ENCODE measurements at regions not wholly inside any gene's neighbourhood (a gene's known extent, or its start where the extent isn't known, plus 50 kb on each side); places are given as distances from the start of the nearest gene placed in this dataset.

- TF ChIP-seq TAF1 (CRISPR knock-in tag; IDR thresholded peaks at IDR 0.05) (no peak), ZBTB42 (CRISPR knock-in tag; IDR thresholded peaks at IDR 0.05) (no peak), ZNF530 (CRISPR knock-in tag; IDR thresholded peaks at IDR 0.05; ENCODE audit: low read depth) (no peak), ZNF563 (CRISPR knock-in tag; IDR thresholded peaks at IDR 0.05) (no peak), AGO2 (optimal IDR thresholded peaks at IDR 0.05; ENCODE audit: low read depth, low read length) (no peak)
These were observed 432.2 kb upstream of the HNRNPA3 start (continued) for GRCh38 chr2:176780348-176780747.

GRCh38 chr2:176781570-176782217 lies 430.9 kb upstream of the HNRNPA3 start:
- no peak for FAIRE-seq
- Histone ChIP-seq H4K20me1 (ENCODE audit: insufficient read depth, low read length) (no peaks in the 10 kb centered on the region), H3K36me3 (replicated peaks in 1 of 2; ENCODE audit: control insufficient read depth in 1 of 2, insufficient read depth in 2 of 2, low read length in 2 of 2) (no peaks in the 10 kb centered on the region), H3K9me3 (ENCODE audit: low read length) (peaks cover 7% of the 10 kb centered on the region; the same call in 1 of the 2 replicates), H3K4me1 (ENCODE audit: insufficient read depth, low read length) (no peaks in the 10 kb centered on the region), H3K27me3 (ENCODE audit: control insufficient read depth in 1 of 2, insufficient read depth in 2 of 2, low read length in 2 of 2) (no peaks in the 10 kb centered on the region), H2AFZ (ENCODE audit: low read length) (no peak overlapping the region), H3K4me3 (replicated peaks in 1 of 3; ENCODE audit: insufficient read depth in 1 of 3, low read depth in 2 of 3, low read length in 3 of 3) (no peak overlapping the region), H3K9ac (ENCODE audit: insufficient read depth, low read depth, low read length) (no peak overlapping the region), H3K4me2 (ENCODE audit: low read depth, low read length) (no peak overlapping the region), H3K27ac (ENCODE audit: extremely low read length, insufficient read depth, low read length) (no peak overlapping the region), H3K79me2 (ENCODE audit: insufficient read depth, low read length) (no peaks in the 10 kb centered on the region)
- intact Hi-C loops (cut with micrococcal nuclease; ENCODE audit: unreplicated experiment) (no loop called here), in situ Hi-C loops (cut with HindIII; ENCODE audit: extremely low pct_ligation_motif_present, low pct_unique_long_range_greater_than_20kb) (no loop called here)
- no TSS peak for BruUV-seq (replicated peaks)
- peak; percentile 11; the same call in 1 of the 2 replicates for TF ChIP-seq GABPB1 (CRISPR knock-in tag; IDR thresholded peaks at IDR 0.05)
- peak; percentile 37; the same call in 1 of the 2 replicates for TF ChIP-seq GABPA (IDR thresholded peaks at IDR 0.05; ENCODE audit: low read depth, low read length)
- peak; percentile 81 for TF ChIP-seq GABPA (CRISPR knock-in tag; IDR thresholded peaks at IDR 0.05; ENCODE audit: low read depth)
- no peak for TF ChIP-seq MEIS2 (CRISPR knock-in tag; IDR thresholded peaks at IDR 0.05)
- POLR2A ChIA-PET: no interaction called here
- WGBS (ENCODE audit: low lambda C conversion rate): 3% methylated on average over 4 of the region's 4 CpGs
- CTCF ChIA-PET (ENCODE audit: low intra/inter-chr PET ratio, low total read pairs): no interaction called here
- DNase-seq (ENCODE audit: low spot score): no peak
- ATAC-seq: no peak

Measured in HepG2 (cell line).